HG03039 (cell line): ENCODE measurements at regions not wholly inside any gene's neighbourhood (a gene's known extent, or its start where the extent isn't known, plus 50 kb on each side); places are given as distances from the start of the nearest gene placed in this dataset.
"Not testable (repeated sequence)": the region's sequence is repeated elsewhere in the genome, so short reads cannot be mapped to it uniquely, and the experiment has no call there.

Source experiments
- ATAC-seq: cut with Tn5 transposase; IDR thresholded peaks from one replicate; pipeline ENCODE4 v1.9.1; 2021; ENCODE audit warnings: mild to moderate bottlenecking, moderate library complexity; ENCODE audit not compliant: unreplicated experiment

DNA sequence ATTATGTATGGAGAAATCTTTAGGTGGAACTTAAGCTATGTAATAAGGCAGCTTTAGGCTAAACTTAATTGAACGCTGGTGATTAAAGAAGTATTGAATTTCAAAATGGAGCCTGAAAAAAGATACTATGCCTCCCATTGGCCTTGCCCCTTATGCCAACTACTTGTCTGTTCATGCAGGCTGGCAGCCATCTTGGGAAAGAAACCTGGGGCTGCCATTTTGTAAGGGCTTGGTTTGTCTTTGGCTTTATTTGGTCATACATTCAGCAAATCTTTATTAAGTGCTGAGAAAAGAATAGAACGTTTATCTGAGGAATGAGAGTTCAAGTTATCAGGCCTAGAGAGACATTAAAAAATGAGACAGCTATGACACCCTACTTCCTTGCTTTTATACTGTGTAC, 231.3 kb downstream of the KCNE4 start:
- ATAC-seq, result no peak

DNA sequence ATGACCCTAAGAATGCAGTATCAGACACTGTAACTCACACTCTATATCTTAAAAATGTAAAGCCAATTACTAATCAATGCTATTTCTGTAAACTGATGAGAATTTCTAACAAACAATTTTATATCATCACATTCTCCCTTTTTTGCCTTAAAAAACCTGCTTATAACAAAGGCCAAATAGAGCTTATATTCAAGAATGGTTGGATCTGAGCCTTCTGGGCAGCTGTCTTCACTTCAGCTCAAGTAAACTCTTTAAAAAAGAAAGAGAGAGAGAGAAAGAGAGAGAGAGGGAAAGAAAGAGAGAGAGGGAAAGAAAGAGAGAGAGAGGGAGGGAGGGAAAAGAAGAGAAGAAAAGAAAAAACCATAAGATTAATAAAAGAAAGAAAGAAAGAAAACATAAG, 231.8 kb downstream of the KCNE4 start:
- ATAC-seq, result no peak

DNA sequence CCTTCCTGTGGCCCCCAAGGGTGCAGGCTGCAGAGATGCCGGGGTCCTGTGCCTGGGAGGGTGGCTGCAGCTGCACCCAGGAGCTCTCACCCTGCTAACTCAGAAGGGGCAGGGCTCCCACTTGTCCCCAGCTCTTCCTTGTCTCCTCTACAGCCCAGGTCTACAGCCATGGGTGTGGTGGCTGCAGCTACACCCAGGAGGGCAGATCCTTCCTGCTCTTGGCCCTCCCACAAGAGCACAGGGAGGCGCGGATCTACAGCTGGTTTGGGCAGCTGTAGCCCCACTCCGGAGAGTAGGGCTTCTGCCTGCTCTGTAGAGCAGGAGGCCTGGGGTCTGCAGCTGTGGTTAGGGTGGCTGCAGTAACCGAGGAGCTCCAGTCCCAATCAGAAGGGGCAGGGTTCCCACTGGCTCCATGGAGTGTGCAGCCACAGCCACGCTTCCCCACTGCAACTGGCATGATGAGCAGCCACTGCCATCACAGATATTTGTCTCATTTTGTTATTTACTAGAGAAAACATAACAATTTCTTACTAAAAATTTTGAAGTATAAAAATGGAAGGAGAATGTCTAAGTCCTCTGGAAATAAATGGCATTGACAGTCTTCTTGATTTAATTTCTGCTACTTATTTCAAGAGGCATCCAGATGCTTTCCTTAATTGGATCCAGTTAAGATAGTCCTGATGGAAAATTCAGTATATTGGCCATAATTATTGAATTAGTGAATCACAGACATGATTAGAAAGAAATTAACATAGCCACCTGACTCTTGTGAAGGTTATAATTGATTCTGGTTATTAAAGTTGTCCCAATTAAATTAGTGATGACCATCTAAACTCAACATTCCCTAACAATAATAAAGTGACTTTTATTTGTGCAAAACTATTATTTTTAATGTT, 233.6 kb downstream of the KCNE4 start:
- ATAC-seq, result no peak

- ATAC-seq, result no peak
Observed at GRCh38 chr2:223294756-223295155, 242.8 kb downstream of the KCNE4 start.

DNA sequence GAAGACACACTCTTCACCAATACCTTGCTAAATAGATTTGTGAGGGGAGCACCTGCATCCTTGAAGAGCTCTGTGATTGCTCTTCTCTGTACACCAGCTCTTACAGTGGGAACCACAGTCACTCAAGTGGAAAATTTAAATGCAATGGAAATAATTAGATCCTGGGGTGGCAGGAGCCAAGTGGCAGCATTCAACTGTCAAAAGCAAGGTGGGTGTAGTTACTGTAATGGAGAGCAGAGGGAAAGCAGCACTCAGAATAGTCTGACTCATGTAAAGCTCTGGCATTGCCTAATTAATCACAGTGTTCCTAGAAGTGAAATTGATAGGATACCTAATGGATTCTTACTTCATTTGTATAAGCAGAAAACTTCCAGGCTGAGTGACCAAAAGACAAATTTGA, 245.8 kb downstream of the KCNE4 start:
- ATAC-seq, result no peak

DNA sequence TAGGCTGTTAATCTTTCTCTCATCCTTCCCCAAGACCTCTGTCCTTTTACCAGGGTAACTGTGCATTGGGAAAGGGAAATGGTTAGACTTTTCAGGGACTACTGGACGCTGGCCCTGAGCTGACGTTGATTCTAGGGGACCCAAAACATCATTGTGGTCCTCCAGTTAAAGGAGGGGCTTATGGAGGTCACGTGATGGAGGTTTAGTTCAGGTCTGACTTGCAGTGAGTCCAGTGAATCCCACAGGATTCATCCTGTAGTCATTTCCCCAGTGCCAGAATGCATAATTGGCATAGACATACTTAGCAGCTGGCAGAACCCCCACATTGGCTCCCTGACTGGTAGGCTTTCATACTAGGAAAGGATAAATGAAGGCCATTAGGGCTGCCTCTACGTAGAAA, 246.3 kb downstream of the KCNE4 start:
- not testable (repeated sequence) for ATAC-seq

DNA sequence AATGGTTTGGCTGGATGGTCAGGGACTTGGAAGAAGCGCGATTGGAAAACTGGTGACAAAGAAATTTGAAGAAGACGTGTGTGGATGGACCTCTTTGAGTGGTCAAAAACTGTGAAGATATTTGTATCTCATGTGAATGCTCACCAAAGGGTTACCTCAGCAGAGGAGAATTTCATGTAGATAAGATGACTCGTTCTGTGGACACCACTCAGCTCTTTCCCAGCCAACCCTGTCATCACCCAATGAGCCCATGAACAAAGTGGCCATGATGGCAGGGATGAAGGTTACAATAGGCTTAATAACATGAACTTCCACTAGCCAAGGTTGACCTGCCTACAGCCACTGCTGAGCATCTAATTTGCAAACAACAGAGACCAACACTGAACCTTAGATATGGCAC, 248.3 kb downstream of the KCNE4 start:
- no peak for ATAC-seq

GRCh38 chr2:223306371-223306770, 254.4 kb downstream of the KCNE4 start:
- no peak for ATAC-seq

DNA sequence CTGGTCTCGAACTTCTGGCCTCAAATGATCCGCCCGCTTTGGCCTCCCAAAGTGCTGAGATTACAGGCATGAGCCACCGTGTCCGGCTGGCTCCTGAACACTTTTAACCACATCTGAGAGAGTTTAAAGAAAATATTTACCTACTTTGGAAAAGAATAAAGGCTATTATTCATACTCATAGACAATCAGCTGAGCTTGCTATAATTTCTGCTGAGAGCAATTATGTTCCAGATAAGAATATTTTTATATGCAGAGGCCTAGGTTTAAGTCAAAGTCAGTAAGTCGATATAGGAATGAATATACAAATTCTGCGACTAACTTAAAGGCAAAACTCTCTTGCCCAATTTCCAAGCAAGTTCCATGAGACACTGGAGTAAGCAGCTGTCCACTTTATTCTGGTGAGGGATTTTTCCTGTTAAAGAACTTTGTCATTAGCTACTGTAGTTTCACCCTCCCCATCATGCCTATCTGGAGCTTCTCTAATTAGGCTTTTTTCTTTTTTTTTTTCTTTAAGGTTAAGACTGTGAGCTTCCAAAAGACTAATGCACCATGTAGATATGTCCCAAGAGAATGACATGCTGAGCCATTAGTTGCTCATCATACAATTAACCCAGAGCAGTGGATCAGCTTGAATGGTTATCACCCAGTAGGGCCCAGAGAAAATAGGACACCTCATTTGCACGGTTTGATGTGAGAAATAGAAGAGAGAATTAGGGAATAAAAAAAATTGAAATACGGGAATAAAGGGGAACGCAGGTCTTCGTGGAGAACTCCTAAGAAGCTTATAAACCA, 260.1 kb downstream of the KCNE4 start:
- ATAC-seq, result no peak

- ATAC-seq, result no peak
Observed at GRCh38 chr2:223313101-223313500, 261.1 kb downstream of the KCNE4 start.

DNA sequence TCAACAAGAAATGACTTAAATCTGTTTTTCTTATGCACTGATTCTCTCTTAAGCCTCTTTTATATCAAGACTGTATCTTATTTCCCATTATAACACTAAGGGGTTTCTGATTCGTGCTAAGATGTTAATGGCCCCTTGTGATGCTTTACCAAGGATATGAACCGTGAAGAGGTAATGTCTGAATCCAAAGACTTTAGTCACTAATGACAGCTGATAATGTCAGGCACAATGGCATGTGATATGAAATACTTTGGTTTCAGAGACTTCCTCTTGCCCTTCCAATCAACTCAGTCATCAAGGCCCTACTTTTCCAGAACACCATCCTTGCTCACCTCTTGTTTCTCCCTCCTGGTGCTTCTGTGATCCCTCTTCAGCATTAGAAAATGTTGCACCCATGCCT, 262.8 kb downstream of the KCNE4 start:
- no peak for ATAC-seq

DNA sequence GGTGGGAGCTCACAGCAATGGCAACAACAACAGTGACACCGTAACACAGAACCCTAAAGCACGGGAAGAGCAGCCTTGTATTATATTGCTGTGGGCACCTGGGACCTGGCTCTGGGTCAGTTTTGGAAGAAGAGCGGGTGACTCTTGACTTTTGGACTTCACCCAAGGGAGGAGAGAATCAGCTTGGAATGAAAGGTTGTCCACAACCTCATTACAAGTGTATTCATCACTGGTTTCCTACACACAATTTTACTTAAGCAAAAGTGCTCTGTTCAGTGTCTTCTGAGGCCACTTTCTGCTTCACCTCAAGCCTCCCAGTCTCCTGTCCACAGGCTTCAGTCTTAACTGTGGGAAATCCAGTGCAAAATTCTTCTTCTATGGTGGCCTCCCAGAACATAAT, 263.8 kb downstream of the KCNE4 start:
- ATAC-seq, result no peak

GRCh38 chr2:223316342-223316741, 264.4 kb downstream of the KCNE4 start:
- no peak for ATAC-seq

DNA sequence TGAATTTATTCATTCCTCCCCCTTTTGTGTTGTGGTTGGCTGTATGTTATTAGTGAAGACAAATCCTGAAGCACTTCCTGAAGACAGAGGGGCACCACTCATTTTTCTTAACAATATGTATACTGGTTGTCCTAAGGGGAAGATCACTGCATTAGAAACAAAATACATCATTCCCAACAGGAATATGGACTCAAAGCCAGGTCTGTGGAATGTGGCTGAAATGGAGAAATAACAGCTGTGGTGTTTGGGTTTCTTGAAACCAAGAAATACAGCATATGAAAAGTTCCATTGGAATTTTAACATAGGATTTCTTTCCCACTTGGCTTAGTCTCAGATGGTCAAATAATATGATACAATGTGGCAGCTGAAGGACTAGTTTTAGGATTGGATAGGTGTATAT, 267.6 kb downstream of the KCNE4 start:
- no peak for ATAC-seq

- ATAC-seq, result no peak
Observed at GRCh38 chr2:223324402-223324801, 272.4 kb downstream of the KCNE4 start.

- no peak for ATAC-seq
Observed at GRCh38 chr2:223328578-223328977, 273.6 kb downstream of the SCG2 start.

- ATAC-seq, result not testable (repeated sequence)
Observed at GRCh38 chr2:223330747-223331146, 271.4 kb downstream of the SCG2 start.

DNA sequence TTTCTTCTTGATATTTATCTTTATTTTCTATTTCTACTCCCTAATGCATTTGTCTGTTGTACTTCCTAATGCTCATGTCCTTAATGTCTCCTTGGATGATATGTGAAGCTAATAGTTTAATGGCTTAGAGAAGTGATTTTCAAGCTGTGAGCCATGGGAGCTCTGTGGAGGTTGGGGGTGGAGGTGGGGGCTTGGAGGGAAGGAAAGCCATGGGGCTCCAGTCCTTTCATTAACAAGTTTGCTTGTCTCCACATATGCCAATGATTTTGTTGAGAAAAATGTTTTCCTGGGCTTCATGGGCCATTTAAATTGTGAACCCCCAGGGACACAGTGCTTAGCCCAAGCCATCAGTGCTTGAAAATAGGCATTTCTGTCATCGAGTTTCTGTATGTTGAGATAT, 264.1 kb downstream of the SCG2 start:
- no peak for ATAC-seq

GRCh38 chr2:223357076-223357475, 245.1 kb downstream of the SCG2 start:
- no peak for ATAC-seq

GRCh38 chr2:223363085-223363484, 239.1 kb downstream of the SCG2 start:
- ATAC-seq, result no peak

- ATAC-seq, result no peak
Observed at GRCh38 chr2:223365158-223365679, 236.9 kb downstream of the SCG2 start.

GRCh38 chr2:223366566-223366965, 235.6 kb downstream of the SCG2 start:
- no peak for ATAC-seq
